GM12873 (cell line): ENCODE measurements at regions not wholly inside any gene's neighbourhood (a gene's known extent, or its start where the extent isn't known, plus 50 kb on each side); places are given as distances from the start of the nearest gene placed in this dataset.

Source experiments
- TF ChIP-seq, protein P1 (sequence below): IDR thresholded peaks from 2 replicates; pipeline ENCODE4 v1.5.1; 2012; ENCODE audit warnings: low read depth, mild to moderate bottlenecking, moderate library complexity, low read length, control low read depth; ENCODE audit not compliant: insufficient read depth; ENCODE audit errors: missing control alignments

GRCh38 chr3:148214705-148215104 lies 483.0 kb upstream of the AGTR1 start:
- TF ChIP-seq, protein P1, sequence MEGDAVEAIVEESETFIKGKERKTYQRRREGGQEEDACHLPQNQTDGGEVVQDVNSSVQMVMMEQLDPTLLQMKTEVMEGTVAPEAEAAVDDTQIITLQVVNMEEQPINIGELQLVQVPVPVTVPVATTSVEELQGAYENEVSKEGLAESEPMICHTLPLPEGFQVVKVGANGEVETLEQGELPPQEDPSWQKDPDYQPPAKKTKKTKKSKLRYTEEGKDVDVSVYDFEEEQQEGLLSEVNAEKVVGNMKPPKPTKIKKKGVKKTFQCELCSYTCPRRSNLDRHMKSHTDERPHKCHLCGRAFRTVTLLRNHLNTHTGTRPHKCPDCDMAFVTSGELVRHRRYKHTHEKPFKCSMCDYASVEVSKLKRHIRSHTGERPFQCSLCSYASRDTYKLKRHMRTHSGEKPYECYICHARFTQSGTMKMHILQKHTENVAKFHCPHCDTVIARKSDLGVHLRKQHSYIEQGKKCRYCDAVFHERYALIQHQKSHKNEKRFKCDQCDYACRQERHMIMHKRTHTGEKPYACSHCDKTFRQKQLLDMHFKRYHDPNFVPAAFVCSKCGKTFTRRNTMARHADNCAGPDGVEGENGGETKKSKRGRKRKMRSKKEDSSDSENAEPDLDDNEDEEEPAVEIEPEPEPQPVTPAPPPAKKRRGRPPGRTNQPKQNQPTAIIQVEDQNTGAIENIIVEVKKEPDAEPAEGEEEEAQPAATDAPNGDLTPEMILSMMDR, result no peak

DNA sequence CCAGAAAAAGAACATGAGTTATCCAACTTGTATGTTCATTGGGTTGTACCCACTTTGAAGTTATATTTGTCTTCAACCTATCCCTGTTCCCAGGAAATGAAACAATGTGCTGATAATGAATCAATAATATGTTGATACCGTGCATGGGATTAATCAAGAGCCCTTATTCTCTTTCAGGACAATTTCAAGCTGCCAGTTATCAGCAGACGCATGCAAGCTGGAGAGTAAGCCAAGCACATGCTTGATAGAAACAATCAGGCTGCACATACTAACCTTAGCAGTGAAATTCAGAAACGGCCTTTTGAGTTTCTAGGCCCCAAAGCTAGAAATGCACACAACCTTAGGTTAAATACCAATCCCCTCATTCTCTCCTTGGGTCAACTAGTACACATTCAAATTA lies 480.4 kb upstream of the AGTR1 start:
- TF ChIP-seq, protein P1, result no peak

DNA sequence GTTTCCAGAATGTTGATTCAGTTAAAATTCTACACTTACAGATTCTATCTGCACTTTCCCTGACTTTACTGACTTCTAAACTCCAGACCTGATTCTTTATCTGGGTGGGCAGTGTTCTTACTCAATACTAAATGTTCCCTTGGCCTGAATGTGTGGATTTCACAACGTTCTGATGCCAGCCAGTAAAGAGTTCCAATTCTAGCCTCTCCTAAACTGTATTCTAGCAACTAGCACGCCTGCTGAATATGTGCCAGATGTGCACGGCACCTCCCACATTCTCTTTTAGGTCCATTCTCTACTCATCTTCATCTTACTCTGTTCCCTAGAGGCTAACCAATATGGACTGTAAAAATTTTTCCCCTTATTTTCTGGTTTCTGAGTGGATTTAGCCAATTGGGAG lies 479.5 kb upstream of the AGTR1 start:
- TF ChIP-seq, protein P1, result no peak

DNA sequence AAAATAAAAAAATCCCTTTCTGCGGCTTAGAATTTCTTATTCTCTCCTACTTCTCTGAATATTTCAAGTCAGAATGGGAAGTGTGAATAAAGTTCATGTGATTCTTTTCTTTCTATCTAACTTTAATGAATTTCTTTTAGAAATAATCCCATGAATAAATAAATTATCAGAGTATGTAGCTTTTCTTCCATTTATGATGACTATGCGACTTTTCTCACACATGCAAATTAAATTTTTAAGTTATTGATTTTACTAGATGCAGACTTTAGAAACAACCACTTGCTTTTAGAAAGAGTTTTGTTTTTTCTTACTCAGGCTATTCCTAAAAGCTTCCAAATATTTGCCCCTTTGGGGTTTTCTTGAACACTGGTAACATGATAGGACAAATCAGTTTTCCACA lies 477.7 kb upstream of the AGTR1 start:
- TF ChIP-seq, protein P1, result no peak

GRCh38 chr3:148221303-148221702 lies 476.4 kb upstream of the AGTR1 start:
- TF ChIP-seq, protein P1, result no peak

- TF ChIP-seq, protein P1, result no peak
Measured at GRCh38 chr3:148223266-148223665, 474.4 kb upstream of the AGTR1 start.

GRCh38 chr3:148226246-148226645 lies 471.5 kb upstream of the AGTR1 start:
- TF ChIP-seq, protein P1, result no peak

GRCh38 chr3:148227534-148227933 lies 470.2 kb upstream of the AGTR1 start:
- TF ChIP-seq, protein P1, result no peak
